ENCODE measurements at regions not wholly inside any gene's neighbourhood (a gene's known extent, or its start where the extent isn't known, plus 50 kb on each side); places are given as distances from the start of the nearest gene placed in this dataset.

GRCh38 chr14:45467023-45467422 is 214.0 kb upstream of the MIS18BP1 start:
- ChIA-PET CTCF (no interaction called here), POLR2A (no interaction called here)
- TF ChIP-seq LEF1 (IDR thresholded peaks at IDR 0.05; ENCODE audit: borderline replicate concordance): no peak
- DNase-seq (ENCODE audit: extremely low spot score): no peak

GRCh38 chr14:45434221-45434620 is 181.2 kb upstream of the MIS18BP1 start:
- TF ChIP-seq L3MBTL2 (conservative IDR thresholded peaks at IDR 0.05): no peak
- no peak for TF ChIP-seq FOXA1 (IDR thresholded peaks at IDR 0.05)
- TF ChIP-seq FOXM1 (IDR thresholded peaks at IDR 0.05; ENCODE audit: borderline replicate concordance): no peak
- no peak for TF ChIP-seq ELF4 (IDR thresholded peaks at IDR 0.05)
- TF ChIP-seq NFRKB (IDR thresholded peaks at IDR 0.05): no peak
- TF ChIP-seq ZNF384 (IDR thresholded peaks at IDR 0.05): no peak
- no peak for TF ChIP-seq LEF1 (IDR thresholded peaks at IDR 0.05; ENCODE audit: borderline replicate concordance)
- no peak for TF ChIP-seq FOXK2 (IDR thresholded peaks at IDR 0.05)
- no peak for TF ChIP-seq SP1 (IDR thresholded peaks at IDR 0.05)
- TF ChIP-seq HDGF (IDR thresholded peaks at IDR 0.05; ENCODE audit: borderline replicate concordance): no peak
- TF ChIP-seq BHLHE40 (IDR thresholded peaks at IDR 0.05; ENCODE audit: borderline replicate concordance): no peak
- TF ChIP-seq, protein P1, sequence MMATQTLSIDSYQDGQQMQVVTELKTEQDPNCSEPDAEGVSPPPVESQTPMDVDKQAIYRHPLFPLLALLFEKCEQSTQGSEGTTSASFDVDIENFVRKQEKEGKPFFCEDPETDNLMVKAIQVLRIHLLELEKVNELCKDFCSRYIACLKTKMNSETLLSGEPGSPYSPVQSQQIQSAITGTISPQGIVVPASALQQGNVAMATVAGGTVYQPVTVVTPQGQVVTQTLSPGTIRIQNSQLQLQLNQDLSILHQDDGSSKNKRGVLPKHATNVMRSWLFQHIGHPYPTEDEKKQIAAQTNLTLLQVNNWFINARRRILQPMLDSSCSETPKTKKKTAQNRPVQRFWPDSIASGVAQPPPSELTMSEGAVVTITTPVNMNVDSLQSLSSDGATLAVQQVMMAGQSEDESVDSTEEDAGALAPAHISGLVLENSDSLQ (IDR thresholded peaks at IDR 0.05): no peak
- no peak for TF ChIP-seq ARNT (IDR thresholded peaks at IDR 0.05)
- no peak for TF ChIP-seq TARDBP (IDR thresholded peaks at IDR 0.05)
- ChIA-PET POLR2A (no interaction called here), CTCF (no interaction called here)
- no peak for DNase-seq (ENCODE audit: extremely low spot score)

DNA sequence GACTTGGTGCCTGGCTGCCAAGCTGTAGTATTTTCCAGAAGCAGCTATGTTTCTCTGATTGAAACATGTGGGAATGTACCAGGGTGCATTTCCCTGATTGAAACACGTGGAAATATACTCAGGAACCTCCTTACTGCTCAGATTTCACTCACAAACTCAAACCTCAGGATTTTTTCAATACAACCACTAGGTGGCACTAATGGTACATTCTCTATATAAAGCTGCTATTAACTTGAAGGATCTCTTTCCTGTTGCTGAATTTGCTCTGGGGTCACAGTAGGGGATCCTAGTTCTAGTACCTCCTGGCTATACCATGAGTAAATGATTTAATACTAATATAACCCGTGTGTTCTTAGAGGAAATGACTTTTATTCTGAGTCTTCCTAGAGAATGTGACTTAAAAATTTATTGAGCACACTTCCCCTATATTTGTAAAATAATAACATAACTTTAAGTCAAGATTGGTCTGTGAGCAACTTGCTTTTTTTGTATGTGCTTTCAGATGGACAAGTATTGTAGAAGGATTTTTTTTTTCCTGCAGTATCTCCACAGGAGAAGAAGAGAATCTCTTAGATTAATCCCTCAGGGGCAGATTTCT is 173.8 kb upstream of the MIS18BP1 start:
- DNase-seq (ENCODE audit: extremely low spot score): peak; percentile 45
- TF ChIP-seq, protein P1 (IDR thresholded peaks at IDR 0.05): no peak
- TF ChIP-seq FOXM1 (IDR thresholded peaks at IDR 0.05; ENCODE audit: borderline replicate concordance): no peak
- CTCF ChIA-PET: interaction anchor here (1.1 to 2.0 kb wide), 3 partner anchors 9 to 142 kb away, joined by 3 to 7 read pairs (median 5); no protein-coding TSS in a partner anchor
- POLR2A ChIA-PET: no interaction called here

- no peak for TF ChIP-seq LEF1 (IDR thresholded peaks at IDR 0.05; ENCODE audit: borderline replicate concordance)
- TF ChIP-seq ELF4 (IDR thresholded peaks at IDR 0.05): no peak
- no peak for TF ChIP-seq NFRKB (IDR thresholded peaks at IDR 0.05)
- no peak for TF ChIP-seq SP1 (IDR thresholded peaks at IDR 0.05)
- no peak for TF ChIP-seq ARNT (IDR thresholded peaks at IDR 0.05)
- TF ChIP-seq L3MBTL2 (conservative IDR thresholded peaks at IDR 0.05): no peak
- no peak for TF ChIP-seq CTBP1 (IDR thresholded peaks at IDR 0.05; ENCODE audit: borderline replicate concordance)
- no peak for TF ChIP-seq FOXM1 (IDR thresholded peaks at IDR 0.05; ENCODE audit: borderline replicate concordance)
- TF ChIP-seq, protein P1 (IDR thresholded peaks at IDR 0.05): no peak
- TF ChIP-seq FOXA1 (IDR thresholded peaks at IDR 0.05): no peak
- TF ChIP-seq HDGF (IDR thresholded peaks at IDR 0.05; ENCODE audit: borderline replicate concordance): no peak
- TF ChIP-seq TARDBP (IDR thresholded peaks at IDR 0.05): no peak
- ChIA-PET CTCF (no interaction called here), POLR2A (no interaction called here)
- DNase-seq (ENCODE audit: extremely low spot score): no peak
Measured at GRCh38 chr14:45406942-45407341, 153.9 kb upstream of the MIS18BP1 start.

DNA sequence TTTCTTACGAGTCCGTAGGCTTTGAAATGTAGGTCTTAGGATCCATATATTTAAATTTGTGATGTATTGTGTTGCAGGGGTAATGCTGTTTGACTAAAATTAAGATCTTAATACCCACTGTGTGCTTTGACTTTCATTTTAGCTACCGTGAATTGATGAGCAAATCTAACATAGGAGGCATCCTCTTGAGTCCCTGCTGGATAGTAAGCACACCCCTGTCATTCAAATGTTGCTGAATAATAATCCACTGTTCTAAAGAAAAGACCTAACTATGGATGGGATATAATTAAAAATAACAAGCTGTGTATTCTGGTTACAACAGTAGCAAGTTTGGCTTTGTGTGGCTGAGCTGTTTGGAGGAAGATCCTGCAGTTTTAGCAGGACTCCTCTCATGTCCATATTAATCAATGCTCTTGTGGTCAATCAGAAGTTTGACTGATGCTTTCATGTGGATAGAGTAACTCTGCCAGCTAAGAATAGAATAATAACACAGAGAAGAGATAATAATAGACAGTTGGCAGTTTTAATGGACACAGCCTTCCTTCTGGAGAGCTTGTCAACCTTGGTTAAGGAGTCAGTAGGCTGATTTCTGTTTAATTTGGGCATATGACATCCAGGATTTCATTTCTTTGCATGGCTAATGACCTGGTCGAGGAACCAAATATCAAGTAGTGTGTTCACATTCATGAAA is 148.1 kb upstream of the MIS18BP1 start:
- POLR2A ChIA-PET: no interaction called here
- DNase-seq (ENCODE audit: extremely low spot score): no peak
- TF ChIP-seq ARNT (IDR thresholded peaks at IDR 0.05) (no peak), CTBP1 (IDR thresholded peaks at IDR 0.05; ENCODE audit: borderline replicate concordance) (no peak), FOXK2 (IDR thresholded peaks at IDR 0.05) (no peak), L3MBTL2 (conservative IDR thresholded peaks at IDR 0.05) (no peak), HDGF (IDR thresholded peaks at IDR 0.05; ENCODE audit: borderline replicate concordance) (no peak), ELF4 (IDR thresholded peaks at IDR 0.05) (no peak), TARDBP (IDR thresholded peaks at IDR 0.05) (no peak), NFRKB (IDR thresholded peaks at IDR 0.05) (no peak), ZNF384 (IDR thresholded peaks at IDR 0.05) (no peak), FOXA1 (IDR thresholded peaks at IDR 0.05) (no peak), SUZ12 (IDR thresholded peaks at IDR 0.05) (no peak), SP1 (IDR thresholded peaks at IDR 0.05) (no peak), FOXM1 (IDR thresholded peaks at IDR 0.05; ENCODE audit: borderline replicate concordance) (no peak), LEF1 (IDR thresholded peaks at IDR 0.05; ENCODE audit: borderline replicate concordance) (no peak), BHLHE40 (IDR thresholded peaks at IDR 0.05; ENCODE audit: borderline replicate concordance) (no peak)
- TF ChIP-seq, protein P1 (IDR thresholded peaks at IDR 0.05): no peak
- CTCF ChIA-PET: no interaction called here

- no peak for DNase-seq (ENCODE audit: extremely low spot score)
- TF ChIP-seq ARNT (IDR thresholded peaks at IDR 0.05): no peak
- no peak for TF ChIP-seq TARDBP (IDR thresholded peaks at IDR 0.05)
- TF ChIP-seq, protein P1 (IDR thresholded peaks at IDR 0.05): no peak
- no peak for TF ChIP-seq HDGF (IDR thresholded peaks at IDR 0.05; ENCODE audit: borderline replicate concordance)
- TF ChIP-seq ELF4 (IDR thresholded peaks at IDR 0.05): no peak
- TF ChIP-seq SP1 (IDR thresholded peaks at IDR 0.05): no peak
- TF ChIP-seq LEF1 (IDR thresholded peaks at IDR 0.05; ENCODE audit: borderline replicate concordance): no peak
- TF ChIP-seq NFRKB (IDR thresholded peaks at IDR 0.05): no peak
- no peak for TF ChIP-seq FOXK2 (IDR thresholded peaks at IDR 0.05)
- no peak for TF ChIP-seq FOXM1 (IDR thresholded peaks at IDR 0.05; ENCODE audit: borderline replicate concordance)
- TF ChIP-seq BHLHE40 (IDR thresholded peaks at IDR 0.05; ENCODE audit: borderline replicate concordance): no peak
- no peak for TF ChIP-seq SUZ12 (IDR thresholded peaks at IDR 0.05)
- TF ChIP-seq L3MBTL2 (conservative IDR thresholded peaks at IDR 0.05): no peak
- TF ChIP-seq CTBP1 (IDR thresholded peaks at IDR 0.05; ENCODE audit: borderline replicate concordance): no peak
- TF ChIP-seq FOXA1 (IDR thresholded peaks at IDR 0.05): no peak
- TF ChIP-seq ZNF384 (IDR thresholded peaks at IDR 0.05): no peak
- ChIA-PET POLR2A (no interaction called here), CTCF (no interaction called here)
Measured at GRCh38 chr14:45400509-45400908, 147.5 kb upstream of the MIS18BP1 start.

All from HEK293T (cell line).